Activated T-helper 2 cell treated with anti-CD3 and anti-CD28 coated beads, Interferon-gamma antibody, Interleukin-2, Interleukin-4, amounts not matched to agents 10 μg/mL and 5 μg/mL and 100 μg/mL, durations not matched to agents 14 hours and 24 hours and 36 hours (primary cell): ENCODE measurements at regions not wholly inside any gene's neighbourhood (a gene's known extent, or its start where the extent isn't known, plus 50 kb on each side); places are given as distances from the start of the nearest gene placed in this dataset.
"Not testable (repeated sequence)": the region's sequence is repeated elsewhere in the genome, so short reads cannot be mapped to it uniquely, and the experiment has no call there.

Source experiments
- DNase-seq: peaks from one replicate; pipeline ENCODE4 v3.0.0; 2021; ENCODE audit warnings: low spot score
- H3K27ac Mint-ChIP-seq: one replicate; pipeline ENCODE4 v1.8.0; 2021; ENCODE audit warnings: mixed read lengths
- H3K27me3 Mint-ChIP-seq: one replicate; pipeline ENCODE4 v1.8.0; 2021; ENCODE audit warnings: low read depth, mixed read lengths
- H3K36me3 Mint-ChIP-seq: one replicate; pipeline ENCODE4 v1.8.0; 2021; ENCODE audit warnings: low read depth, mixed read lengths
- H3K4me1 Mint-ChIP-seq: one replicate; pipeline ENCODE4 v1.8.0; 2021; ENCODE audit warnings: low read depth, mixed read lengths
- H3K4me3 Mint-ChIP-seq: one replicate; pipeline ENCODE4 v1.8.0; 2021; ENCODE audit warnings: low read depth, mild to moderate bottlenecking, moderate library complexity, mixed read lengths
- H3K9me3 Mint-ChIP-seq: one replicate; pipeline ENCODE4 v1.8.0; 2021; ENCODE audit warnings: mixed read lengths
- intact Hi-C: fragments of 100-400 bp; cut with micrococcal nuclease; formaldehyde crosslinking; loops from one replicate; pipeline ENCODE4 v1.15.1; 2023

GRCh38 chrX:148271263-148271662, 229.2 kb upstream of the AFF2 start:
- H3K27ac Mint-ChIP-seq, result no peak overlapping the region
- no peak for DNase-seq
- peaks cover 16% of the 10 kb centered on the region for H3K4me1 Mint-ChIP-seq
- intact Hi-C loops, result loop anchor here (5.0 kb wide), 1 partner anchor 36 kb away; no protein-coding TSS in a partner anchor
- H3K36me3 Mint-ChIP-seq, result peaks cover 3% of the 10 kb centered on the region
- peaks cover 15% of the 10 kb centered on the region for H3K9me3 Mint-ChIP-seq
- no peaks in the 10 kb centered on the region for H3K27me3 Mint-ChIP-seq
- no peak overlapping the region for H3K4me3 Mint-ChIP-seq

- H3K4me3 Mint-ChIP-seq, result peak overlapping the region; percentile 6
- DNase-seq, result no peak
- peaks cover 15% of the 10 kb centered on the region for H3K36me3 Mint-ChIP-seq
- H3K27me3 Mint-ChIP-seq, result no peaks in the 10 kb centered on the region
- H3K27ac Mint-ChIP-seq, result peak overlapping the region; percentile 87
- H3K9me3 Mint-ChIP-seq, result peaks cover 13% of the 10 kb centered on the region
- H3K4me1 Mint-ChIP-seq, result peaks cover 27% of the 10 kb centered on the region
- intact Hi-C loops, result loop anchor here (1.0 to 10.0 kb wide), 7 partner anchors 12 to 917 kb away; no protein-coding TSS in a partner anchor
Measured at GRCh38 chrX:148281920-148282319, 218.5 kb upstream of the AFF2 start.

GRCh38 chrX:148282504-148282903, 217.9 kb upstream of the AFF2 start:
- Mint-ChIP-seq H3K27me3 (no peaks in the 10 kb centered on the region), H3K27ac (peak overlapping the region; percentile 87), H3K36me3 (peaks cover 11% of the 10 kb centered on the region), H3K4me3 (no peak overlapping the region), H3K9me3 (peaks cover 7% of the 10 kb centered on the region), H3K4me1 (peaks cover 27% of the 10 kb centered on the region)
- no peak for DNase-seq
- intact Hi-C loops, result loop anchor here (1.0 to 10.0 kb wide), 7 partner anchors 12 to 916 kb away; no protein-coding TSS in a partner anchor

- no peak overlapping the region for H3K4me3 Mint-ChIP-seq
- no peak for DNase-seq
- no peaks in the 10 kb centered on the region for H3K27me3 Mint-ChIP-seq
- H3K27ac Mint-ChIP-seq, result no peak overlapping the region
- peaks cover 7% of the 10 kb centered on the region for H3K9me3 Mint-ChIP-seq
- peaks cover 27% of the 10 kb centered on the region for H3K4me1 Mint-ChIP-seq
- intact Hi-C loops, result loop anchor here (10.0 kb wide), 1 partner anchor 59 kb away; no protein-coding TSS in a partner anchor
- H3K36me3 Mint-ChIP-seq, result peaks cover 8% of the 10 kb centered on the region
Measured at GRCh38 chrX:148284056-148284455, 216.4 kb upstream of the AFF2 start.

- Mint-ChIP-seq H3K36me3 (peaks cover 4% of the 10 kb centered on the region), H3K4me1 (peaks cover 27% of the 10 kb centered on the region), H3K4me3 (no peak overlapping the region), H3K27ac (no peak overlapping the region), H3K9me3 (peaks cover 7% of the 10 kb centered on the region), H3K27me3 (no peaks in the 10 kb centered on the region)
- intact Hi-C loops, result loop anchor here (10.0 kb wide), 1 partner anchor 60 kb away; no protein-coding TSS in a partner anchor
- no peak for DNase-seq
Measured at GRCh38 chrX:148284821-148285220, 215.6 kb upstream of the AFF2 start.

- Mint-ChIP-seq H3K27me3 (no peaks in the 10 kb centered on the region), H3K4me1 (peaks cover 9% of the 10 kb centered on the region), H3K27ac (no peak overlapping the region), H3K36me3 (no peaks in the 10 kb centered on the region), H3K4me3 (no peak overlapping the region), H3K9me3 (no peaks in the 10 kb centered on the region)
- intact Hi-C loops, result loop anchor here (10.0 kb wide), 1 partner anchor 64 kb away; no protein-coding TSS in a partner anchor
- DNase-seq, result no peak
Measured at GRCh38 chrX:148288451-148288850, 212.0 kb upstream of the AFF2 start.

- DNase-seq, result no peak
- intact Hi-C loops, result no loop called here
- Mint-ChIP-seq H3K27me3 (no peaks in the 10 kb centered on the region), H3K9me3 (no peaks in the 10 kb centered on the region), H3K27ac (no peak overlapping the region), H3K36me3 (no peaks in the 10 kb centered on the region), H3K4me1 (peaks cover 6% of the 10 kb centered on the region), H3K4me3 (no peak overlapping the region)
Measured at GRCh38 chrX:148290041-148290440, 210.4 kb upstream of the AFF2 start.

GRCh38 chrX:148290931-148291330, 209.5 kb upstream of the AFF2 start:
- H3K27me3 Mint-ChIP-seq, result no peaks in the 10 kb centered on the region
- H3K27ac Mint-ChIP-seq, result no peak overlapping the region
- peaks cover 9% of the 10 kb centered on the region for H3K4me1 Mint-ChIP-seq
- H3K9me3 Mint-ChIP-seq, result peaks cover 6% of the 10 kb centered on the region
- H3K36me3 Mint-ChIP-seq, result peaks cover 5% of the 10 kb centered on the region
- intact Hi-C loops, result no loop called here
- DNase-seq, result no peak
- H3K4me3 Mint-ChIP-seq, result no peak overlapping the region

GRCh38 chrX:148298737-148299136, 201.7 kb upstream of the AFF2 start:
- no peaks in the 10 kb centered on the region for H3K27me3 Mint-ChIP-seq
- no peak overlapping the region for H3K27ac Mint-ChIP-seq
- intact Hi-C loops, result no loop called here
- H3K4me1 Mint-ChIP-seq, result peaks cover 4% of the 10 kb centered on the region
- H3K36me3 Mint-ChIP-seq, result peaks cover 10% of the 10 kb centered on the region
- DNase-seq, result no peak
- H3K9me3 Mint-ChIP-seq, result peaks cover 11% of the 10 kb centered on the region
- no peak overlapping the region for H3K4me3 Mint-ChIP-seq

GRCh38 chrX:148305214-148305613, 195.2 kb upstream of the AFF2 start:
- Mint-ChIP-seq H3K4me1 (peaks cover 14% of the 10 kb centered on the region), H3K9me3 (peaks cover 25% of the 10 kb centered on the region), H3K36me3 (peaks cover 25% of the 10 kb centered on the region)
- not testable (repeated sequence) for DNase-seq, H3K4me3 Mint-ChIP-seq, H3K27ac Mint-ChIP-seq, H3K27me3 Mint-ChIP-seq
- intact Hi-C loops, result loop anchor here (5.0 kb wide), 1 partner anchor 33 kb away; no protein-coding TSS in a partner anchor

GRCh38 chrX:148309413-148309812, 191.0 kb upstream of the AFF2 start:
- Mint-ChIP-seq H3K36me3 (peaks cover 29% of the 10 kb centered on the region), H3K27ac (no peak overlapping the region), H3K4me1 (peaks cover 31% of the 10 kb centered on the region), H3K27me3 (no peaks in the 10 kb centered on the region), H3K4me3 (no peak overlapping the region), H3K9me3 (peaks cover 22% of the 10 kb centered on the region)
- intact Hi-C loops, result loop anchor here (5.0 kb wide), 1 partner anchor 37 kb away; no protein-coding TSS in a partner anchor
- DNase-seq, result no peak

GRCh38 chrX:148310426-148311165, 189.8 kb upstream of the AFF2 start:
- peaks cover 31% of the 10 kb centered on the region for H3K4me1 Mint-ChIP-seq
- H3K9me3 Mint-ChIP-seq, result peaks cover 21% of the 10 kb centered on the region
- H3K27ac Mint-ChIP-seq, result peak overlapping the region; percentile 83
- H3K27me3 Mint-ChIP-seq, result no peaks in the 10 kb centered on the region
- H3K36me3 Mint-ChIP-seq, result peaks cover 29% of the 10 kb centered on the region
- peak; percentile 55 for DNase-seq
- intact Hi-C loops, result loop anchor here (1.0 to 2.0 kb wide), 3 partner anchors 28 to 156 kb away; no protein-coding TSS in a partner anchor
- no peak overlapping the region for H3K4me3 Mint-ChIP-seq

GRCh38 chrX:148311544-148311943, 188.9 kb upstream of the AFF2 start:
- H3K27ac Mint-ChIP-seq, result peak overlapping the region; percentile 78
- no peak for DNase-seq
- no peaks in the 10 kb centered on the region for H3K27me3 Mint-ChIP-seq
- H3K4me1 Mint-ChIP-seq, result peaks cover 31% of the 10 kb centered on the region
- H3K9me3 Mint-ChIP-seq, result peaks cover 22% of the 10 kb centered on the region
- peaks cover 31% of the 10 kb centered on the region for H3K36me3 Mint-ChIP-seq
- H3K4me3 Mint-ChIP-seq, result no peak overlapping the region
- intact Hi-C loops, result loop anchor here (2.0 kb wide), 1 partner anchor 155 kb away; no protein-coding TSS in a partner anchor
